DND-41 (cell line): ENCODE measurements at regions not wholly inside any gene's neighbourhood (a gene's known extent, or its start where the extent isn't known, plus 50 kb on each side); places are given as distances from the start of the nearest gene placed in this dataset.

Experiments used
- CTCF ChIP-seq: IDR thresholded peaks from 2 replicates; pipeline ENCODE4 v1.5.1; 2012; ENCODE audit warnings: borderline replicate concordance, low read length, moderate library complexity, mild to moderate bottlenecking; ENCODE audit not compliant: poor library complexity, severe bottlenecking; ENCODE audit errors: extremely low read depth
- EZH2 ChIP-seq: IDR thresholded peaks from 3 replicates; pipeline ENCODE4 v1.6.1; 2012; ENCODE audit warnings: borderline replicate concordance, low read depth, mild to moderate bottlenecking, moderate library complexity, low read length, inconsistent platforms; ENCODE audit not compliant: severe bottlenecking

DNA sequence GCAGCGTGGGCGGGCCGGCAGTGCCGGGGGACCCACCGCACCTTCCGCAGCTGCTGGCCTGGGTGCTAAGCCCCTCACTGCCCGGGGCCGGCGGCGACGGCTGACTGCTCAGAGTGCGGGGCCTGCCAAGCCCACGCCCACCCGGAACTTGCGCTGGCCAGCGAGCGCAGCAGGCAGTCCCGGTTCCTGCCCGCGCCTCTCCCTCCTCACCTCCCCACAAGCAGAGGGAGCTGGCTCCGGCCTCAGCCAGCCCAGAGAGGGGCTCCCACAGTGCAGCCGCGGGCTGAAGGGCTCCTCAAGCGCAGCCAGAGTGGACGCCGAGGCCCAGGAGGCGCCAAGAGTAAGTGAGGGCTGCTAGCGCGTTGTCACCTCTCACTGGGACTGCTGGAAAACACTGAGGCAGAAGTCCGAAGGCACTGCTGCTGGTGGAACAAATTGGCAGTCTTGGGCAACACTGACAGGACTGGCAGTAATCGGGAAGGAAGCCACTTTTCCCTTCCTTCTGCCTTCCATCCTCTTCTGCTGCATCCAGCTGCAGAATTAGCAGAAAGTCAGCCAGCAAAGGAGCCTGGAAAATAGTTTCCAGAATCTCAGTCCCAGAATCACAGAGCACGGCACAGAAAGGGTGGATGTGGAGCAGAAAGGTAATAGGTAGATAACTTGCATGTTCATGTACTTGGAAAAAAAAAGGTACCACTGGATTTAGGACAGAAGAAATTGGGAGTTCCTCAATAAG is 179.4 kb upstream of the FN1 start:
- TF ChIP-seq CTCF, result no peak
- TF ChIP-seq EZH2, result no peak
